ENCODE measurements at regions not wholly inside any gene's neighbourhood (a gene's known extent, or its start where the extent isn't known, plus 50 kb on each side); places are given as distances from the start of the nearest gene placed in this dataset.

GRCh38 chrX:42546800-42547199 is 231.2 kb downstream of the PPP1R2C start:
- no peak overlapping the region for H3K27ac ChIP-seq
- H3K4me1 ChIP-seq (ENCODE audit: insufficient read depth): no peaks in the 10 kb centered on the region
- no peaks in the 10 kb centered on the region for H3K9me3 ChIP-seq
- no peak overlapping the region for H3K4me3 ChIP-seq
- intact Hi-C loops (cut with DNase I): no loop called here
- TF ChIP-seq EP300 (IDR thresholded peaks at IDR 0.05): no peak
- DNase-seq: no peak
- 62 to 71% (median 70%) methylated on average over 1 of the region's 1 CpG for WGBS, 3 donors
- H3K27me3 ChIP-seq: no peaks in the 10 kb centered on the region
- no peaks in the 10 kb centered on the region for H3K36me3 ChIP-seq

- TF ChIP-seq POLR2A (IDR thresholded peaks at IDR 0.05) (no peak), EP300 (IDR thresholded peaks at IDR 0.05) (no peak)
- Histone ChIP-seq H3K9me3 (no peaks in the 10 kb centered on the region), H3K4me1 (ENCODE audit: insufficient read depth) (no peaks in the 10 kb centered on the region), H3K4me3 (no peak overlapping the region), H3K27me3 (no peaks in the 10 kb centered on the region), H3K27ac (no peak overlapping the region), H3K36me3 (no peaks in the 10 kb centered on the region)
- intact Hi-C loops (cut with DNase I): no loop called here
- no peak for DNase-seq
- WGBS, 3 donors: 64 to 71% (median 69%) methylated on average over 2 of the region's 2 CpGs
Observed at GRCh38 chrX:42544883-42545282, 233.1 kb downstream of the PPP1R2C start.

- Histone ChIP-seq H3K27me3 (no peaks in the 10 kb centered on the region), H3K27ac (no peak overlapping the region)
Observed at GRCh38 chrX:42541554-42541953, 236.4 kb downstream of the PPP1R2C start.

GRCh38 chrX:42540146-42540545 is 237.8 kb downstream of the PPP1R2C start:
- Histone ChIP-seq H3K9me3 (no peaks in the 10 kb centered on the region), H3K27me3 (no peaks in the 10 kb centered on the region), H3K4me1 (ENCODE audit: insufficient read depth) (no peaks in the 10 kb centered on the region), H3K4me3 (no peak overlapping the region), H3K36me3 (no peaks in the 10 kb centered on the region), H3K27ac (no peak overlapping the region)
- TF ChIP-seq EP300 (IDR thresholded peaks at IDR 0.05) (no peak), POLR2A (IDR thresholded peaks at IDR 0.05) (no peak), CTCF (IDR thresholded peaks at IDR 0.05) (no peak)
- intact Hi-C loops (cut with DNase I): no loop called here
- DNase-seq: no peak

More at GRCh38 chrX:42541554-42541953, 236.4 kb downstream of the PPP1R2C start:
- Histone ChIP-seq H3K4me3 (no peak overlapping the region), H3K4me1 (ENCODE audit: insufficient read depth) (no peaks in the 10 kb centered on the region), H3K9me3 (no peaks in the 10 kb centered on the region), H3K36me3 (no peaks in the 10 kb centered on the region)
- intact Hi-C loops (cut with DNase I): no loop called here
- TF ChIP-seq CTCF (IDR thresholded peaks at IDR 0.05) (no peak), POLR2A (IDR thresholded peaks at IDR 0.05) (no peak), EP300 (IDR thresholded peaks at IDR 0.05) (no peak)
- no peak for DNase-seq

GRCh38 chrX:42538405-42538804 is 239.6 kb downstream of the PPP1R2C start:
- Histone ChIP-seq H3K27ac (no peak overlapping the region), H3K9me3 (no peaks in the 10 kb centered on the region), H3K27me3 (no peaks in the 10 kb centered on the region), H3K4me3 (no peak overlapping the region), H3K4me1 (ENCODE audit: insufficient read depth) (no peaks in the 10 kb centered on the region), H3K36me3 (no peaks in the 10 kb centered on the region)
- no peak for TF ChIP-seq CTCF (IDR thresholded peaks at IDR 0.05)
- no peak for TF ChIP-seq POLR2A (IDR thresholded peaks at IDR 0.05)
- no peak for TF ChIP-seq EP300 (IDR thresholded peaks at IDR 0.05)
- intact Hi-C loops (cut with DNase I): no loop called here
- no peak for DNase-seq
- 60 to 68% (median 66%) methylated on average over 2 of the region's 2 CpGs for WGBS, 3 donors

GRCh38 chrX:42536286-42536685 is 241.7 kb downstream of the PPP1R2C start:
- no peak overlapping the region for H3K4me3 ChIP-seq
- no peak overlapping the region for H3K27ac ChIP-seq
- no peaks in the 10 kb centered on the region for H3K36me3 ChIP-seq
- intact Hi-C loops (cut with DNase I): no loop called here
- TF ChIP-seq EP300 (IDR thresholded peaks at IDR 0.05): no peak
- TF ChIP-seq CTCF (IDR thresholded peaks at IDR 0.05): no peak
- no peak for DNase-seq
- WGBS, 3 donors: 54 to 67% (median 65%) methylated on average over 3 of the region's 3 CpGs
- H3K27me3 ChIP-seq: no peaks in the 10 kb centered on the region
- H3K4me1 ChIP-seq (ENCODE audit: insufficient read depth): no peaks in the 10 kb centered on the region
- no peaks in the 10 kb centered on the region for H3K9me3 ChIP-seq
